ENCODE measurements at regions not wholly inside any gene's neighbourhood (a gene's known extent, or its start where the extent isn't known, plus 50 kb on each side); places are given as distances from the start of the nearest gene placed in this dataset.
A peak's percentile ranks its signal among the peaks of the same experiment; 100 is the strongest.

GRCh38 chr1:201589186-201589585 lies 50.3 kb downstream of the NAV1 start:
- intact Hi-C loops (cut with DNase I; ENCODE audit: low total_unique reads) = no loop called here
- Histone ChIP-seq H3K27ac (no peak overlapping the region), H3K4me3 (no peak overlapping the region), H3K27me3 (no peaks in the 10 kb centered on the region), H3K4me1 (peaks cover 0 to 4% of the 10 kb centered on the region in 2 donors), H3K9me3 (no peaks in the 10 kb centered on the region), H3K36me3 (no peaks in the 10 kb centered on the region)
- TF ChIP-seq CTCF (IDR thresholded peaks at IDR 0.05) (no peak), POLR2A (IDR thresholded peaks at IDR 0.05) (no peak)
- no peak for DNase-seq

GRCh38 chr1:201590474-201590873 lies 51.5 kb downstream of the NAV1 start:
- Histone ChIP-seq H3K27me3 (no peaks in the 10 kb centered on the region), H3K4me1 (peaks cover 0 to 4% of the 10 kb centered on the region in 2 donors), H3K9me3 (no peaks in the 10 kb centered on the region), H3K4me3 (no peak overlapping the region), H3K27ac (no peak overlapping the region), H3K36me3 (no peaks in the 10 kb centered on the region)
- intact Hi-C loops (cut with DNase I; ENCODE audit: low total_unique reads) = no loop called here
- DNase-seq = no peak
- TF ChIP-seq CTCF (IDR thresholded peaks at IDR 0.05) = no peak
- no peak for TF ChIP-seq POLR2A (IDR thresholded peaks at IDR 0.05)

DNA sequence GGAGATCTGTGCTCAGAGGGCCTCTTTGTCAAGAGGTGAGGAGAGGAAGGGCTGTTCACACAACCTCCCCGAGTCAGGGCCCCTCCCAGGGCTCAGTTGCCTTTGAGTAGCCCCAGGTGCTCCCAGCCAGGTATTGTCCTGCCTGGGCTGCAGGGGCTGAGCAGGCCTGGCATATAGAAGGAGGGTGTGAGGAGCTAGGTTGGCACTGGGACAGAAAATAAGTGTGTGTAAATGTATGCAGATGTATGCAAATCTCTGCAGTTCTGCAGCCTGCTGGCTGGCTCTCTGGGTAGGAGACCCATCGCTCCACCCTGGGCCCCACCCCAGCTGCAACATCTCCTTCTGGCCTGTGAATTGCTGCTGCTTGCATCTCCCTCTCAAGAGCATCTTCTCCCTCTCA lies 52.4 kb downstream of the NAV1 start:
- H3K4me3 ChIP-seq = no peak overlapping the region
- no peak for DNase-seq
- H3K4me1 ChIP-seq = peaks cover 0 to 4% of the 10 kb centered on the region in 2 donors
- H3K36me3 ChIP-seq = no peaks in the 10 kb centered on the region
- no peaks in the 10 kb centered on the region for H3K9me3 ChIP-seq
- H3K27ac ChIP-seq = no peak overlapping the region
- intact Hi-C loops (cut with DNase I; ENCODE audit: low total_unique reads) = no loop called here
- no peaks in the 10 kb centered on the region for H3K27me3 ChIP-seq
- TF ChIP-seq CTCF (IDR thresholded peaks at IDR 0.05) (no peak), POLR2A (IDR thresholded peaks at IDR 0.05) (no peak)

- H3K4me3 ChIP-seq = no peak overlapping the region
- DNase-seq = no peak
- no peaks in the 10 kb centered on the region for H3K27me3 ChIP-seq
- H3K4me1 ChIP-seq = peaks cover 0 to 4% of the 10 kb centered on the region in 2 donors
- no peak for TF ChIP-seq CTCF (IDR thresholded peaks at IDR 0.05)
- TF ChIP-seq POLR2A (IDR thresholded peaks at IDR 0.05) = no peak
- H3K27ac ChIP-seq = no peak overlapping the region
- no peaks in the 10 kb centered on the region for H3K36me3 ChIP-seq
- H3K9me3 ChIP-seq = no peaks in the 10 kb centered on the region
- intact Hi-C loops (cut with DNase I; ENCODE audit: low total_unique reads) = no loop called here
Measured at GRCh38 chr1:201591981-201592380, 53.1 kb downstream of the NAV1 start.

GRCh38 chr1:201593200-201593921 lies 54.4 kb downstream of the NAV1 start:
- DNase-seq = peak; percentile 77 to 90
- H3K27ac ChIP-seq = peak overlapping the region; percentile 51 to 59
- H3K4me3 ChIP-seq = no peak overlapping the region
- TF ChIP-seq CTCF (IDR thresholded peaks at IDR 0.05) (no peak), POLR2A (IDR thresholded peaks at IDR 0.05) (no peak)
- H3K36me3 ChIP-seq = no peaks in the 10 kb centered on the region
- no peaks in the 10 kb centered on the region for H3K9me3 ChIP-seq
- intact Hi-C loops (cut with DNase I; ENCODE audit: low total_unique reads) = no loop called here
- H3K4me1 ChIP-seq = peaks cover 0 to 4% of the 10 kb centered on the region in 2 donors
- no peaks in the 10 kb centered on the region for H3K27me3 ChIP-seq
